ENCODE measurements at regions not wholly inside any gene's neighbourhood (a gene's known extent, or its start where the extent isn't known, plus 50 kb on each side); places are given as distances from the start of the nearest gene placed in this dataset.

DNA sequence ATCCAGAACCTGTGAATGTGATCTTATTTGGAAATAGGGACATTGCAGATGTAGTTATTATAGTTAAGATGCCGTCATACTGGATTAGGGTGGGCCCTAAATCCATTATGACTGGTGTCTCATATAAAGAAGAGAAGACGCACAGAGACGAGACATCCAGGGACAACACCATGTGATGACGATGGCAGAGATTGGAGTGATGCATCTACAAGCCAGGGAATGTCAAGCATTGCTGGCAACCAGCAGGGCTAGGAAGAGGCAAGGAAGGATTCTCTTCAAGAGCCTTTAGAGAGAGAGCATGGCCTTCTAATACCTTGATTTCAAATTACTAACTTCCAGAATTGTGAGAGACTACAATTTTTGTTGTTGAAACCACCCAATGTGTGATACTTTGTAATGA lies 345.8 kb downstream of the PTEN start:
- Histone ChIP-seq H3K27me3 (replicated peaks in 1 of 2; ENCODE audit: control insufficient read depth in 2 of 2, insufficient read depth in 2 of 2, low read length in 1 of 2) (no peaks in the 10 kb centered on the region), H3K27ac (ENCODE audit: control insufficient read depth, insufficient read depth) (no peak overlapping the region), H3K4me2 (ENCODE audit: control insufficient read depth, insufficient read depth) (no peak overlapping the region), H3K36me3 (ENCODE audit: control insufficient read depth in 2 of 2, insufficient read depth in 2 of 2, low read length in 1 of 2) (no peaks in the 10 kb centered on the region), H3K9ac (ENCODE audit: control insufficient read depth, insufficient read depth, low read length) (no peak overlapping the region), H3K9me3 (replicated peaks; ENCODE audit: control insufficient read depth, insufficient read depth, low read length) (no peaks in the 10 kb centered on the region), H3K4me1 (ENCODE audit: control insufficient read depth, insufficient read depth, low read length) (no peaks in the 10 kb centered on the region), H3K79me2 (ENCODE audit: control insufficient read depth, insufficient read depth, low read length) (no peaks in the 10 kb centered on the region), H3K4me3 (no peak overlapping the region), H4K20me1 (ENCODE audit: control insufficient read depth, insufficient read depth) (no peaks in the 10 kb centered on the region), H2AFZ (ENCODE audit: control insufficient read depth, low read depth, low read length) (no peak overlapping the region)
- ChIA-PET CTCF (interaction anchor here (2.1 kb wide), 1 partner anchor 9 kb away, joined by 6 read pairs; no protein-coding TSS in a partner anchor), RAD21 (ENCODE audit: unreplicated experiment) (no interaction called here), POLR2A (no interaction called here), SMC1A (ENCODE audit: uncharacterized antibody, unreplicated experiment) (interaction anchor here (0.9 to 1.4 kb wide), 5 partner anchors 27 to 359 kb away, joined by 3 to 4 read pairs (median 3); no protein-coding TSS in a partner anchor)
- 87% methylated on average over 4 of the region's 4 CpGs for WGBS (ENCODE audit: insufficient coverage, insufficient replicate concordance, low lambda C conversion rate, missing lambda C conversion rate)
- intact Hi-C loops (cut with micrococcal nuclease; ENCODE audit: unreplicated experiment) (no loop called here), in situ Hi-C loops (cut with MboI) (no loop called here)
- no peak for DNase-seq (ENCODE audit: low read depth, low spot score)
- no peak for ATAC-seq
- BruUV-seq (replicated peaks) = no TSS peak
- TF ChIP-seq, protein P1, sequence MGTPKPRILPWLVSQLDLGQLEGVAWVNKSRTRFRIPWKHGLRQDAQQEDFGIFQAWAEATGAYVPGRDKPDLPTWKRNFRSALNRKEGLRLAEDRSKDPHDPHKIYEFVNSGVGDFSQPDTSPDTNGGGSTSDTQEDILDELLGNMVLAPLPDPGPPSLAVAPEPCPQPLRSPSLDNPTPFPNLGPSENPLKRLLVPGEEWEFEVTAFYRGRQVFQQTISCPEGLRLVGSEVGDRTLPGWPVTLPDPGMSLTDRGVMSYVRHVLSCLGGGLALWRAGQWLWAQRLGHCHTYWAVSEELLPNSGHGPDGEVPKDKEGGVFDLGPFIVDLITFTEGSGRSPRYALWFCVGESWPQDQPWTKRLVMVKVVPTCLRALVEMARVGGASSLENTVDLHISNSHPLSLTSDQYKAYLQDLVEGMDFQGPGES (IDR thresholded peaks at IDR 0.05) = no peak
- no peak for TF ChIP-seq ZNF217 (IDR thresholded peaks at IDR 0.05)
- TF ChIP-seq KAT2A (conservative IDR thresholded peaks at IDR 0.05; ENCODE audit: control insufficient read depth, low read depth, low read length) = no peak
- TF ChIP-seq ZNF622 (IDR thresholded peaks at IDR 0.05) = no peak
- TF ChIP-seq KLF5 (IDR thresholded peaks at IDR 0.05; ENCODE audit: partially characterized antibody) = no peak
- no peak for TF ChIP-seq IKZF2 (IDR thresholded peaks at IDR 0.05)
- no peak for TF ChIP-seq SRF (IDR thresholded peaks at IDR 0.05; ENCODE audit: low read depth in 2 of 2, low read length in 2 of 2)
- no peak for TF ChIP-seq YBX1 (IDR thresholded peaks at IDR 0.05)
- no peak for TF ChIP-seq GABPA (IDR thresholded peaks at IDR 0.05; ENCODE audit: low read depth)
- TF ChIP-seq CREM (IDR thresholded peaks at IDR 0.05; ENCODE audit: low read depth) = no peak
- TF ChIP-seq CREB1 (IDR thresholded peaks at IDR 0.05; ENCODE audit: low read depth) = no peak
- TF ChIP-seq MYB (IDR thresholded peaks at IDR 0.05; ENCODE audit: borderline replicate concordance, low read depth, low read length) = no peak
- TF ChIP-seq, protein P2, sequence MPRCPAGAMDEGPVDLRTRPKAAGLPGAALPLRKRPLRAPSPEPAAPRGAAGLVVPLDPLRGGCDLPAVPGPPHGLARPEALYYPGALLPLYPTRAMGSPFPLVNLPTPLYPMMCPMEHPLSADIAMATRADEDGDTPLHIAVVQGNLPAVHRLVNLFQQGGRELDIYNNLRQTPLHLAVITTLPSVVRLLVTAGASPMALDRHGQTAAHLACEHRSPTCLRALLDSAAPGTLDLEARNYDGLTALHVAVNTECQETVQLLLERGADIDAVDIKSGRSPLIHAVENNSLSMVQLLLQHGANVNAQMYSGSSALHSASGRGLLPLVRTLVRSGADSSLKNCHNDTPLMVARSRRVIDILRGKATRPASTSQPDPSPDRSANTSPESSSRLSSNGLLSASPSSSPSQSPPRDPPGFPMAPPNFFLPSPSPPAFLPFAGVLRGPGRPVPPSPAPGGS (IDR thresholded peaks at IDR 0.05; ENCODE audit: borderline replicate concordance, insufficient read depth, low read depth, low read length, poor library complexity, severe bottlenecking) = no peak
- no peak for TF ChIP-seq BMI1 (IDR thresholded peaks at IDR 0.05; ENCODE audit: borderline replicate concordance)
- TF ChIP-seq IKZF1 (conservative IDR thresholded peaks at IDR 0.05) = no peak
- no peak for TF ChIP-seq CBX3 (IDR thresholded peaks at IDR 0.05; ENCODE audit: borderline replicate concordance, low read depth)
- no peak for FAIRE-seq

All from GM12878 (cell line).